Lower lobe of right lung (tissue), 2 donors: ENCODE measurements at regions not wholly inside any gene's neighbourhood (a gene's known extent, or its start where the extent isn't known, plus 50 kb on each side); places are given as distances from the start of the nearest gene placed in this dataset.

Source experiments
- ATAC-seq, 2 donors: fragments of 200-7000 bp; cut with Tn5 transposase; one replicate each; pipeline ENCODE4 v1.9.1; 2020 to 2022; ENCODE audit warnings: mild to moderate bottlenecking in 2 of 2, moderate library complexity in 2 of 2
- DNase-seq: peaks from one replicate; pipeline ENCODE4 v3.0.0-alpha.2; 2020
- H3K27ac ChIP-seq: fragments of 200-600 bp; one replicate; pipeline ENCODE4 v1.8.0; 2022
- H3K27me3 ChIP-seq: fragments of 200-600 bp; one replicate; pipeline ENCODE4 v1.8.0; 2022; ENCODE audit warnings: low read depth
- H3K36me3 ChIP-seq: fragments of 200-600 bp; one replicate; pipeline ENCODE4 v1.8.0; 2022; ENCODE audit warnings: mild to moderate bottlenecking
- H3K4me1 ChIP-seq: fragments of 200-600 bp; one replicate; pipeline ENCODE4 v1.8.0; 2022
- H3K4me3 ChIP-seq: fragments of 200-600 bp; one replicate; pipeline ENCODE4 v1.8.0; 2022; ENCODE audit warnings: mild to moderate bottlenecking
- H3K9me3 ChIP-seq: fragments of 200-600 bp; one replicate; pipeline ENCODE4 v1.8.0; 2022
- intact Hi-C: fragments of 100-400 bp; cut with DNase I; formaldehyde crosslinking; loops from one replicate; pipeline ENCODE4 v1.11.0; 2022
- TF ChIP-seq, protein P1 (sequence below): fragments of 200-600 bp; IDR thresholded peaks from one replicate; pipeline ENCODE4 v1.8.0; 2022; ENCODE audit warnings: antibody characterized with exemption, mild to moderate bottlenecking
- donor health status: DM: no; HTN: yes; CAD: no; lungs with severe emphysema.

- Histone ChIP-seq H3K36me3 (no peaks in the 10 kb centered on the region), H3K4me3 (no peak overlapping the region), H3K27me3 (no peaks in the 10 kb centered on the region), H3K9me3 (no peaks in the 10 kb centered on the region), H3K4me1 (no peaks in the 10 kb centered on the region), H3K27ac (no peak overlapping the region)
- intact Hi-C loops = no loop called here
- DNase-seq = no peak
- TF ChIP-seq, protein P1, sequence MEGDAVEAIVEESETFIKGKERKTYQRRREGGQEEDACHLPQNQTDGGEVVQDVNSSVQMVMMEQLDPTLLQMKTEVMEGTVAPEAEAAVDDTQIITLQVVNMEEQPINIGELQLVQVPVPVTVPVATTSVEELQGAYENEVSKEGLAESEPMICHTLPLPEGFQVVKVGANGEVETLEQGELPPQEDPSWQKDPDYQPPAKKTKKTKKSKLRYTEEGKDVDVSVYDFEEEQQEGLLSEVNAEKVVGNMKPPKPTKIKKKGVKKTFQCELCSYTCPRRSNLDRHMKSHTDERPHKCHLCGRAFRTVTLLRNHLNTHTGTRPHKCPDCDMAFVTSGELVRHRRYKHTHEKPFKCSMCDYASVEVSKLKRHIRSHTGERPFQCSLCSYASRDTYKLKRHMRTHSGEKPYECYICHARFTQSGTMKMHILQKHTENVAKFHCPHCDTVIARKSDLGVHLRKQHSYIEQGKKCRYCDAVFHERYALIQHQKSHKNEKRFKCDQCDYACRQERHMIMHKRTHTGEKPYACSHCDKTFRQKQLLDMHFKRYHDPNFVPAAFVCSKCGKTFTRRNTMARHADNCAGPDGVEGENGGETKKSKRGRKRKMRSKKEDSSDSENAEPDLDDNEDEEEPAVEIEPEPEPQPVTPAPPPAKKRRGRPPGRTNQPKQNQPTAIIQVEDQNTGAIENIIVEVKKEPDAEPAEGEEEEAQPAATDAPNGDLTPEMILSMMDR = no peak
- no peak for ATAC-seq
Observed at GRCh38 chr6:56869346-56869745, 85.6 kb upstream of the BEND6 start.

DNA sequence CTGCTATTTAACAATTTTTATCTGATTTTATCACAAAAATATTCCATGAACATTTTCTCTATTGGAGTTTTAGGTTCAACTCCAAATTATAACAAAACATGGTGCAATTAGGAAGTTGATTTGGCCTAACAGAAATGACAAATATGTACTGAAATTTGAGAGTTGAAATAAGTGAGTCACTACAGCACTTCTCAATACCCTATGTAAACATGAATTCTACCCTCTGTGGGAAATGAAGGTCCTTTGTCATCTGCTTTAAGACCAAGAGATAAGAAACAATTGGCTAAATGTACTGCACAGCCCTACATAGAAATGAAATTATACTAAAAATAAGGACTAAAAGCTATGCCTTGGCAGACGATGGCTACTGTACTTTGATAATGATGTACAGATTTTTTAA is 86.2 kb upstream of the BEND6 start:
- intact Hi-C loops = no loop called here
- no peaks in the 10 kb centered on the region for H3K9me3 ChIP-seq
- H3K4me1 ChIP-seq = peaks cover 2% of the 10 kb centered on the region
- H3K27ac ChIP-seq = no peak overlapping the region
- no peak overlapping the region for H3K4me3 ChIP-seq
- TF ChIP-seq, protein P1 = no peak
- H3K27me3 ChIP-seq = no peaks in the 10 kb centered on the region
- DNase-seq = no peak
- no peak for ATAC-seq
- H3K36me3 ChIP-seq = no peaks in the 10 kb centered on the region

- intact Hi-C loops = no loop called here
- H3K4me3 ChIP-seq = no peak overlapping the region
- ATAC-seq (no peak), DNase-seq (no peak)
- peaks cover 11% of the 10 kb centered on the region for H3K4me1 ChIP-seq
- TF ChIP-seq, protein P1 = no peak
- no peak overlapping the region for H3K27ac ChIP-seq
- H3K9me3 ChIP-seq = no peaks in the 10 kb centered on the region
- H3K36me3 ChIP-seq = no peaks in the 10 kb centered on the region
- no peaks in the 10 kb centered on the region for H3K27me3 ChIP-seq
Observed at GRCh38 chr6:56866917-56867522, 87.9 kb upstream of the BEND6 start.

DNA sequence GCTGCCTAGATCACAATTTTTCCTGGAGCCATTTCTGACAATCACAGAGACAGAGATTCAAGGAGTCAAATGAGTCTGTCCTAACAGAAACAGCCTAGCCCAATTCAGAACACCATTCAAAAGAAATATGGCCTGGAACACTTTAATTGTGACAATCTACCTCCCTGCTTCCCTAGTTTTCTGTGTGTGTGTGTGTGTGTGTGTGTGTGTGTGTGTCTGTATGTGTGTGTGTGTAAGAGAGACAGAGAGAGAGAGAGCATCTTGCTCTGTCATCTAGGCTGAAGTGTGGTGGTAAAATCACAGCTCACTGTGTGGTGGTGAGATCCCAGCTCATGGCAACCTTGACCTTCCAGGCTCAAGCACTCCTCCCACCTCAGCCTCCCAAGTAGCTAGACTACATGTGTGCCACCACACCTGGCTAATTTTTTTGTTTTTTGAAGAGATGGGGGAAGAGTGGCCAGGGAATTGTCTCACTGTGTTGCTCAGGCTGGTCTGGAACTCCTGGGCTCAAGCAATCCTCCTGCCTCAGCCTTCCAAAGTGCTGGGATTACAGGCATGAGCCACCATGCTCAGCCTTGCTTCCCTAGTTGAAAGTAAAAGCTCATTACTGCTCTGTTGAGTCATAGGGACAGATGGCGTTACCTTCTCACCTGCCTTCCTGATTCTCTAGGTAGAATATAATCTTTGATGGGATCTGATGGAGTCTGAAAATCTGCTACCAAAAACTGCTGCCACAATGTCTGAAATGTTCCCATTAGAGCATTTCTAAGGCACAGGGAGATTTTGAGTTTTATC is 89.6 kb upstream of the BEND6 start:
- TF ChIP-seq, protein P1 = no peak
- intact Hi-C loops = no loop called here
- H3K27ac ChIP-seq = no peak overlapping the region
- no peaks in the 10 kb centered on the region for H3K27me3 ChIP-seq
- H3K36me3 ChIP-seq = no peaks in the 10 kb centered on the region
- H3K4me3 ChIP-seq = no peak overlapping the region
- no peak for DNase-seq
- no peaks in the 10 kb centered on the region for H3K9me3 ChIP-seq
- ATAC-seq = no peak
- H3K4me1 ChIP-seq = peaks cover 11% of the 10 kb centered on the region

GRCh38 chr6:56864171-56864616 is 90.7 kb upstream of the BEND6 start:
- ATAC-seq = no peak
- TF ChIP-seq, protein P1 = no peak
- intact Hi-C loops = no loop called here

More at GRCh38 chr6:56864171-56864616, 90.7 kb upstream of the BEND6 start:
- Histone ChIP-seq H3K4me3 (no peak overlapping the region), H3K27ac (no peak overlapping the region), H3K4me1 (peaks cover 11% of the 10 kb centered on the region), H3K9me3 (no peaks in the 10 kb centered on the region), H3K36me3 (no peaks in the 10 kb centered on the region), H3K27me3 (no peaks in the 10 kb centered on the region)
- no peak for DNase-seq
